GM19240 (cell line): ENCODE measurements at regions not wholly inside any gene's neighbourhood (a gene's known extent, or its start where the extent isn't known, plus 50 kb on each side); places are given as distances from the start of the nearest gene placed in this dataset.

Experiments
- DNase-seq: peaks from one replicate; pipeline ENCODE4 v3.0.0; 2011; ENCODE audit warnings: low spot score; ENCODE audit not compliant: insufficient read length

DNA sequence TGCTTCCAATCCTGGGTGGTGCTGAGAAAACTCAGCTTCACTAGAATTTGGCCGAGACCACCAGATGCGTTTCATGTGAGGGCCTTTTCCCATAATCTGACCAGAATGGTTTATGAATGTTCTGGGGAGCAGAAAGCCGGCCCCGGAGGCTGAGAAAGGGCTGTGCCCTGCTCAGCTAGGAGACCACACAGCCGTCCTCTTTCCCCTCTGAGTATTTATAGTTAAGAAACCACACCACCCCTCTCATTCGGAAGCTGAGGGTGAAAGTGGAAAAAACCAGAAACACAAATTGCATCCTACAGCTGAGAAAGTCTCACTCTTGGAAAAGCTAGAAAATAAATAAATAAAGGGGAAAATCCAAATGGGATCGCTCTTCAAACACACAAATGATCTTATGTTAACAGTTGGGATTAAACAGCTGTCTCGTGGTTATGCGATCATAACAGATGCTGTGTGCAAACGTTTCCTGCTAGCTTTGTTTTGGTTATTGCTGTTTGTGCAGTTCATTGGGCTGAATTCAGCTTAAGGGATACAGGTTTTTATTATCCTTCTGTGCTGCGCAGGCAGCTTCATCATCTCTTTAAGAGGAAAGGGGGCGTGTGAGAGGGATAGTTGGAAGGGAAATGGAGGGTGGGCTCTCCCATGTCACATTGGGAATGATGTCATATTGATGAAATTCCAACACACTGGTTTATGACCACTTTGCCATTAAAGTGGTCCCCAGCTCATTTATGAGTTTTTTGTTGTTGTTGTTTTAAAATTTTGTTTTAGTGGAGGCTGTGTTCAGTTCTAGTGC lies 1026.2 kb upstream of the NR2F2 start:
- DNase-seq: no peak

DNA sequence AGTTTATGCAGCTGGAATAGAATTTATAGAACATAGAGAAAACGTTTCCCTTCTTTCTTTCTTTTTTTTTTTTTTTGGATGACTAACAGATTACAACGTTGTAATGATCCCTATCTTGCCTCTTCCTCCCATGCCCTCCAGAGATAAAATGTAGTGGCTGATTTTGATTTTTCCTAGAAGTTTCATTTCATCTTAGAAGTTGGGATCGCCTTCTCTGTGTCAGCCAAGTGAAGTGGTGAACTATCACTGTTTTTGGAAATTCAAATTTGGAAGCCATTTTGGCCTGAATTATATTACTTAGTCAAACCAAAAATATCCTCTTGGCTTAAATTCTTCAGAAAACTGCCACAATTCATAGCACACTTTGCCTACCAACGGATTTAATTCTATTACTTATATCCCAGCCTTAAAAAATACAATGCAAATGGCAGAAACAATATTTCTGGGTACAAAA lies 1025.5 kb upstream of the NR2F2 start:
- DNase-seq: no peak

DNA sequence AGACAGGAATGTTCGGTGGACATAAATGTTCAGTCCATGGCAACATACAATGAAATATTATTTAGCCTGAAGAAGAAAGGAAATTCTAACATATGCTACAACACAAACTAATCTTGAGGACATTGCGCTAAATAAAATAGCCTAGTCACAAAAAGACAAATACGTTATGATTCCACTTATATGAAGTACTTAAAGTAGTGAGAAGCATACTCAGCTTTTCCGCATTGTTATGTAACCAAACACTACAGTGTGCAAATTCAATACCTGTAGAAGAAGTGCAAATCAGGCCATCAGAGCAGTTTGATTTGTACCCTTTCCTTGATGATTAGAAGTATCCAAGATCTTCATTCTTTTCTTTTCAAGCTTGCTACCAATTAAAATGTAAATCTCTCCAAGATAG lies 1023.4 kb upstream of the NR2F2 start:
- DNase-seq: no peak

DNA sequence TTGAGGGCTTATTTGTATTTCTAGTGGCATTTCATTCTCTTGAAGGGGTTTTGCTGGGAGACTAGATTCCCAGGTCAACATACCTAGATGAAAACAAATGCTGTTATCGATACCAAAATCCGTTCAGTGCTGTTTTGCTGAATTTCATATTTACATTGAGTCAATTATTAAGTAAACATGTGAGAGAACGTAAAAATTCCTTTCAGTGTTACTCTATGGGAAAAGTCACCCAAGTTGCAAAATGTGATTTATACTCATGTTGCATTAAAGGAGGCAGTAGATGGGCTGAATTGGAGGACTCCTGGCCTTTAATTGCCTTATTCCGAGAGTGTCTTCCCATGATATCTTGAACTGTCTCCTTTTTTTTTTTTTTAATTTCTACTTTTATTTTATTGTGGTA lies 1011.3 kb upstream of the NR2F2 start:
- no peak for DNase-seq

DNA sequence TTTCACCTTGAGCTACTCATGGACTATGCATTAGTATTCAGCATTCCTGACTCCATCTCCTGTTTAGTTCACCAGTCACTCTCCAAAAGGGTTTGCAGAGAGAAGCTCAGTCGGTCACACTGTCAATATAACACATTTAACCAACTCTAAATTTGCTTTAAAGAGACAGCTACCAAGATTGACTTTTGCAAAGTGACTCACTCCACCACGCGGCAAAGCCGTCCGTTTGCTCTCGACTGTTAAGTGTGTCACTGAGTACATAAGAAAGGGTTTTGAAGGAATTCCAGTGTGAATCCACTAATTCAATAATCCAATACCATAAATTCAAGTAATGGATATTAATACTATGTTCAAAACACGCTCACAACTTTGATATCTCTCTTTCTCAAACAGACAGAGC lies 1006.7 kb upstream of the NR2F2 start:
- no peak for DNase-seq

DNA sequence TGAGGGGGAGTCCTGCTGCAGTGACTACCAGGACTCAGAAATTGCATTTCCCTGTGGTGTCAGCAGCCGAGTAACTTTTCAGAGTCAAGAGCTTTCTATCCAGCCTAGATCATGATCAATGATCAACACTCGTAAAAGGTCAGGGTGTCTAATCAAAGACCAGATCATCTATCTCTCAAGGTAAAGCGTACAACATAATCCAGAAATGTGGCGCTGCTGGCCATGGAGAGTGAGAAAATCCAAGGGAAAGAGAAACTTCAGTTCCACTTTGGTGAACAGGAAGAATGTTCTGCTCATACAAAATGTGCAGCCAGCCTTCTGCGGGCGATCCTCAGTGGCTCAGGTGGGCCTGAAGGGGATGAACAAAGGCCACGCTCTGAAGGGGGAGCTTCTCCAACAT lies 1005.8 kb upstream of the NR2F2 start:
- DNase-seq: no peak

DNA sequence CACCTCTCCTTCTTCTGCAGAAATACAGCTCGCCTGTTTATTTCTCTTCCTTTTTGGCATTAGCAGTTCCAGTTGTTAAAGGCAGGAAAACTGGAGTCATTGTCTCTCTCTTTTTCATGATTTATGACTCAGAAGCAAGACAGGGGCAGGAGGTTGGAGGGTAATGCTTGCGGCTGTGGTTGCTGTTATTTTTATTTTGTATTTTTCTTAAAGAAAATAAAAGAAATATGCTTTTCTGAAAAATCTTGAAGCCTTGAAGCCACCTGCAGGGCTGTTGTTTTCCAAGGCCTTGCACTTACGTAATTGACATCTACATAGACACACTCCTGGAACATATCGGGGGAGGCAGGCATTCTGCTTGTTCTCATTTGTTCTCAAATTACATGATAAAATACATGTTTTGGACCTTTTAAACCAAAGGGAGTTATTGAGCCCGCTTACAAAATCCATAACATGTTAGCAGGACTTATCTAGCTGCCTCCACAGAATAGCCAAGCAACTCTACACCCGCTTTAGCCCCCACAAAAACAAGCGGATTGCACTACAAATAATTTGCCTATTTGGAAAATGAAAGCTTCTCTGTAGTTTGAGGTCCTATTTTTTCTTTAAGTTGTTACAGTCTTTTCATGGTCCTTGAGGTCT lies 1004.6 kb upstream of the NR2F2 start:
- no peak for DNase-seq

DNA sequence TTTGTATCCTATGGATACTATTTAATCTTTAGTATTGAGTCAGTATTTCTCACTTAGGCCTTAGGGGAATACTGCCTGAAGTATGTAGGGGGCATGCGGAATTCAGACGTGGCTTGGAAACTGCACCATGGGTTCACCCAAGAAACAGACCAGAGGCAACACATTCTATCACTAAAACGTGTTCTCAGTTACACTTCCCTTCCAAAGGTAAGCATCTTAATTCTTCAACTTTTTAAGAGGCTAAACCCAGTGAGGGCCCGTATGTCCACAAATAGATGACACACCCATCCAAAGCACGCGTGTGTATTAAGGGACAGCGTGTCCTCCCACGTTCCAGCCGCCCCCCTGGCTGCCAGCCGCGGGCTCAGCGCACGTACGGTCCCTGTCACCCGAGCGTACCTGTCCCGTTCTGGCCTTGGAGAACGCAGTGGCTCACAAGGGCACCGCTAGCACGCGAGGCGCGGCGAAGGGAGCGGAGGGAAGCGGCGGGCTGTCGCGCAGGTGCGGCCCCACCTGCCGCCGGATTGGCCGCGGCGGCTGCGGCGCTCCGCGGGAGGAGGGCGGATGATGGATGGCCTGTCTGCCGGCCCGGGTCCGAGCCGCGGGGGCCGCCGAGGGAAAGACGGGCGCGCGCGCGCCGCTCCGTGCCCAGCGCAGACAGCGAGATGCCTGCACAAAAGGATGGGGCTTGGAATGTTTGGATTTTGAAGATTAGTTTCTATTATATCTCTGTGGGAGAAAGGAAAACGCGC lies 1003.9 kb upstream of the NR2F2 start:
- DNase-seq: no peak

DNA sequence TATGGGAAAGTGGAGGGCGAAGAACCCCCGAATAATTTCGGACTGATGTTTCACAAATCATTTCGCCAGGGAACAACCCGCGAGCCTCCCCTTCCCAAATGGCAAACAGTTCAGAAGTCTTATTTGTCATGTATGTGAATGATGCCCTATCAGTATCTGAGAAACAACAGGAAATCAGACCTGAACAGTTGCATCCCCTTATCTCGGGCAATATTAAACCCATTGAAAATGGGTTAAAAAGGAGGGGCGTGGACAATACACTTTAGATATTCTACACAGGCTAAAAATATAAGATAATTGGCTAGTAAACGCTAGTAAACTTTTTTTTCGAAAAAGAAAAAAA lies 1003.3 kb upstream of the NR2F2 start:
- DNase-seq: no peak

DNA sequence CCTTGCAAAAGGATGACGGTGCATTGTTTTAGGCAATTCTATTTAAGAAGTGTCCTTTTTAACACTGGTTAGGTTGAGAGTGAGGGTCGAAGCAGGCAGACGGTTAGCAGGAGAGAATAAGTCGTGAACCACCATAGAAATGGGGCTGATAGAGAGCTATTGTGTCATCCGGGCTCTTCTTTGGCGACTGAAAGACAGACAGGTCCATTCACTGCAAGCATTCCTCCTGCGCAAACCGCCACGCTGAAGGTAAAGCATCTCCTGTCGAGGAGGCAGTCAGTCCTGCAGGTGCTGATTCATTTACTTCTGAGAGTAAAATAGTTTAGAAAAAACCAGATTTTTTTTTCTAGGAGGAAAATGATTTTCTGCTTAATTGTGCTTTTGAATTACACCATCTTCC lies 1002.8 kb upstream of the NR2F2 start:
- no peak for DNase-seq

DNA sequence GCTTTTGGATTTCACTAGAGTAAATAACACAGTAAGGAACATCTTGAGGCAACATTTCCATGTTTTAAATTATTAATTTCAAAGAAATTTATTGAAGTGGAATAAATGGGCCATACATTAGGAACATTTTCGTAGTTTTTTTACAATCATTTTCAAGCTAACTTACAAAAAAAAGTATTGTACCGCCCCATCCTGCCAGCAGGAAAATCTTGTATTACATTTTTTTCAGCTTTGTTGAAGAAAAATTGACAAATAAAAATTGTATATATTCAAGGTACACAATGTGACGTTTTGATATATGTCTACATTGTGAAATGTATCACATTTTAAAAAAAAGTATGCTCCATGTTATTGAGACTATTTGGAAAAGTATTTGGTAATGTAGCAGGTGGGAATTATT lies 1001.9 kb upstream of the NR2F2 start:
- DNase-seq: no peak

DNA sequence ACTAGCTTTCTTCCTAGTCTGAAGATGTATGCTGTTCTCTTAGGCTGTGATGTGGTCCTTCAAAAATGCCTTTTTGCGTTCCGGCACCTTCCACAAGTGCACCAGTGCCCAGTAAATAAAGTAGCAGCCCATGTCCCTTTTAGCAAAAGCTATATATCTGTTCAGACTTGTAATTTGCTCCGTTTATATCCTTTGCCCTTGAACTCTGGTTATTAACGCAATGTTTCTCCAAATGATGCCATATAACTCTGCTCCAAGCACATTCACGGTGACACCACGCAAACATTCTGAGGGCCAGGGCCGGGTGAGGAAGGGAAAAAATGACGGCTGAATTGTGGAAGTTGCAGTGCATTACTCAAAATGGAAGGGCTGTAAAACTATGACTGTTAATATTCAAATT lies 1001.1 kb upstream of the NR2F2 start:
- no peak for DNase-seq

DNA sequence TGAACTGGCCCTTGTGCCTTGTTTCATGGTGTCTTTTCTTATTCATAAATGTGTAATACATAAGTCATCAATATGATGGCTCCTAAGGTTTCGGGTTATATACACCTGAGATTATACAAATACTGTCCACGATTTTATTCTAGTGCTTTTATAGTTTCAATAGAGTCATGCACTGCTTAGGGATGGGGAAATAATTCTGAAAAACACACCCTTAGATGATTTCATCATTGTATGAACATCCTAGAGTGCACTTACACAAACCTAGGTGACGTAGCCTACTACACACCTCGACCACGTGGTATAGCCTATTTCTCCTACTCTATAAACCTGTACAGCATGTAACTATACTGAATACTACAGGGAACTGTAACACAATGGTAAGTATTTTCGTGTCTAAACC lies 988.8 kb upstream of the NR2F2 start:
- DNase-seq: no peak

DNA sequence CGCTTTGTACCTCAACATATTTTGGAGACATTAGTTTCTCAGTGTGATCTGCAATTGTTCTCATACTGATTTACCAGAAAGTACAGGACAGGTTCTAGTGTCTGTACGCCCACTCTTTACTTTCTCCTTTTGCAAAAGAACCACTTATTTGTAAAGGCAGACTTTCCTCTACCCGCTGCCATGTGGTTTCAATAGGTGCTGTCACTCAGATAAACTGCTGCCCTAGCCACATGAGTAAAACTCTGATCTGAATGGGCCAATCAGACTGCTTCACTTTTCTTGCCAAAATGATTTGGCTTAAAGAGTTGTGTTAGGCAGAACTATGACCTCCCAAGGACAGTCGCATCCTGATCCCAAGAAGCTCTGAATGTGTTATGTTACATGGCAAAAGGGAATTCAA lies 984.6 kb upstream of the NR2F2 start:
- DNase-seq: no peak

DNA sequence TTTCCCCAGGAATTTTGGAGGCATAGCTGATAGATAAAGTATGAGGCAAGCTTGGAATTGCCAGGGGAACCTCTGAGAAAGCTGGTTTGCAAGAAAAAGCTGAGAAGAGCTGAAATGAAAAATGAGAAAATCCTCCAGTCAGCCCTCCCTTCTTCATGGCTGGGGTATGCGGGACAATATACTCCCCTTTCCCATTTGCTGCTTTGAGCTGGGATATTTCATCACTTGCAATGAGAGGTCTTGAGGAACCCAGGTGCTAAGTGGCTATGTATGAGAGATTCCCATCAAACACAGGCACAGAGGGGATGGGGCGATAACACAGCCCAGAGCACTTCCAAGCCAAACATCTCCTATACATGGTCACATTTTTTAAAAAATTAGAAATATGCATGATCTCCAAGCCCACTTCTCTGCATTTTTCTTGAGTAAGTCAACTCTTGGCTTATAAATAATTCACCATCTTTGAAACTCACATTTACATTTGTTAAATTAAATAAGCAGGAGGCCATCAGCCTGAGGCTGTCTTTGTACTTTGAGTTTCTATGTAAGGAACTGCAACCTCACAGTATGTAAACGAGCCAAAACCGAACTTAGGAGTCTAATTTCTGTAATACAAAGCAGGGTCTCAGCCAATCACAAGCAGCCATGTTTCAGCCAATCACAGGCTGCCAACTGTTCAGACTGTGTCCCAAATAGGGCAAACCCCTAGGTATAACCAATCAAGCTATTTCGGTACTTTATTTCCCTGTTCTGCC lies 983.6 kb upstream of the NR2F2 start:
- no peak for DNase-seq

DNA sequence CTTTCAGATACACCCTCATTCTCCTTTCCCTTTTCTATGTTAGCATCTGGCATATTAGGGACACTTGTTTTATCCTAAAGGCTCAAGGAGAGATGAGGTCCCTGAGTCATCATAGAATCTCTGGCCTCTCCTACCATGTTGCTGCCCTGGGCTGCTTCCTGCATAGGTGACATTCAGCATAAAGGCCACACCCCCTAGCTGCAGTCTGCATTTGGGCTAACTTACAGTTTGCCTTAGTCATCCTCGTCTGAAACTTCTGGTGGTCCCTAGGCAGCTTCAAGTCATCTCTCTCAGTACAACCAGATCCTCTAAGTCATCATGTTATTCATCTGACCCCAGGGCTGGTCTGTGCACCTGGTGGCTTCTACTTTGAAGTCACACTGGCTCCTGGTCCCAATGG lies 982.7 kb upstream of the NR2F2 start:
- no peak for DNase-seq

DNA sequence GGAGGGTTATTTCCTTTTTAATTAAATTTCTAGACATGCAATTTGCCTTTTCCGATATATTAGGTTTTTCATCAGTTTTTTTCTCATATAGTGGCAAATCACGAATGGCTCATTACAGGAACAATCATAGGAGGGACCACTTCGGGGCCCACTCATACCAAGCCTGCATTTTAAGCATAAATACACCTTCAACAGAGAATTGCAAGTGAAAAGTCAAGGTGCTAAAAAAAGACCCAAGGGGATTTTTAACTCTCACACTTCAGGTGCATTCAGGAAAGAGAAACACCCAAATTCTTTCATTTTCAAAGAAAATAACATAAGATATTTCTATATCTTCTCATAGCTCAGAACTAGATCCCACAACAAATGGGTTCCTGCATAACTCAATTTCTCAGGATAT lies 979.6 kb upstream of the NR2F2 start:
- no peak for DNase-seq

DNA sequence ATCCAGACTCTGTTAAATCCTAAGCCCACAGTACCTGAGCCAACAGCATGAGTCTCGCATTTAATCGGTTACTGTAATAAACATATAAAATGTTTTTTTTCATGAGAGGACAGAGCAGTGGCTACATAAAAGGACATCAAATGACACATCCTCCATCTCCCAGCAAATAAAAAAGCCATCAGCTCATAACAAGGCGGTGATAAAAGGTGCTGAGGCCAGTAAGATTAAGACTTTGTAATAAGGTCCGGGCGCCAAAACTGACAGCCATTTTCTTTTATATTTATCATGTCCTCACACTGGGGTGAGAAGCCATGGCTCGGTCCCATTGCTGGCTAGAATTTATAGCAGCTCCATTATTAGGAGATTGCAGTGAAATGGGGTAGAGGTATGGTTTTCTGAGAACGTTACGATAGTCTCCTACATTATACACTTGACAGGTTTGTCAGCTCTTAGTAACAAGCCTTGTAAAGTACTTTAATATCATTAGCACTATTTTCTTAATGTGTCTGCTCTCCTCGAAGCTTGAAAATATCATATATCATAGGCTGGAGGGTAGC lies 977.8 kb upstream of the NR2F2 start:
- DNase-seq: no peak

DNA sequence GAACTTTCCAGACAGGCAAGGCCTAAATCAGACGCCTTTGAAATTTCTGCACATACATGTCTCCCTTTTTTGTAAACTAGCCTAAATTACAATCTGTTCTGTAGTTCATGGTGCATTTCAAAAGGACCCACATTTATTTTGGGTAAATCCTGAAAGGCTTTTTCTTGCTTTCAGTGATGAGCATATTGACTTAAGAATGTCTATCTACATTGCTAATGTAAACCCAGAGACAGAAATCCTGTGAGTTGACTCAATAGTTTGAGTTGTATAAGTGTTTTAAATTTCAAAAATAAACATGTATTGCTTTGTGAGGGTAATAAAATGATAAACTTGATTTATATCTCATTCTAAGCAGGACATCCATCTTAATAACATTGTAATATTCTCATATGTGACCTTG lies 977.0 kb upstream of the NR2F2 start:
- no peak for DNase-seq

DNA sequence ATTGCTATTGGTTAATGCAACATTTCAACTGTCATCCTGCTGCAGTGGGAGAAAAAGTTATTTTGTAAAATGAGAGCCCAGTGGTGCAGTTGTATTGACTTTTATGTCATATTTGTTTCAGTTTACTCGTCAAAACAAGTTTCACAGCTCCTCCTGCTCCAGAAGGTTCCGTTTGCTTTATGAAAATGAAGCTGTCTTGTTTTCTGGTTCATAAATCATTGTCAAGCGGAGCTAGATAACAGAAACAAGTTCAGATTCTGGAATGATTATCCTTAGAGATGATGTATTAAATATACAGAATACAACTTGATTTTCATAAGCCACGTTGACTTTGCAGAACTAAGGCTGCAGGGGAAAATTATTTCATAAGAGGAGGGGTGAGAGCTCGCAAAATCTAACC lies 970.5 kb upstream of the NR2F2 start:
- no peak for DNase-seq

DNA sequence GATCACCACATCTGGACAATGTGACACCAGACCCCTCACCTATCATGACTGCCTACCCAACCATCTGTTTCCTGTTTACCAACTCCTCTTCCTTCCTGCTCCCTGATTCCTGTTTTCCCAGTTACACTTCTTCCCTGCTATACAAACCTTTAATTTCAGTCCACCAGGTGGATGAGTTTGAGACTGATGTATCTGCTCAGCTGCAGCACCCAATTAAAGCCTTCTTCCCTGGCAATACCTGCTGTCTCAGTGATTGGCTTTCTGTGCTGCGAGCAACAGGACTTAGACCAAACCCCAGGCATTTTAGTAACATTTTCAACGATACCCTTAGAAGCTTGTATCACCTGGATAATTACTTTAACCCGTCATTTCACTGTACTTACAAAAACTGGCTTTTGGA lies 968.2 kb upstream of the NR2F2 start:
- no peak for DNase-seq

DNA sequence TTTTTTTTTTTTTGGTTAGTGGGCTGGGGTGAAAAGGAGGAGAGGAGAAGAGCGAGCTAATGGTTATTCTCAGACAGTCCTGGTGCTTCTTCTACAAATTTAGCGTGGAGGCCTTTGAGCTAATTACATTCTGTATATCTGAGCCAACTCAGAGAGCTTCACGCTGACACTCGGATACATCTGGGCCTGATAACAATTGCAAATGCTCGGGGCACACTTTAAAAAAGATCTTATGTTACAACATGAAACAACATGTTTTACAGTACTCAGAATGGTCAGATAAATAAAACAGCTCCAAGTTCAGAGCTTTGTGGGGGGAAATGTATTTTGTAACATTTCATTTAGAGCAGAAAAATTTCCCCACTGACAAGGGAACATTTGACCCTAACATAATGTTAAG lies 966.9 kb upstream of the NR2F2 start:
- no peak for DNase-seq
